ENCODE measurements at regions not wholly inside any gene's neighbourhood (a gene's known extent, or its start where the extent isn't known, plus 50 kb on each side); places are given as distances from the start of the nearest gene placed in this dataset.

GRCh38 chrX:150308532-150309157 is 54.5 kb upstream of the MAMLD1 start:
- H3K4me3 ChIP-seq, result no peak overlapping the region
- ATAC-seq (no peak), DNase-seq (no peak)
- no peak overlapping the region for H3K27ac ChIP-seq
- intact Hi-C loops (cut with DNase I), result no loop called here
- TF ChIP-seq CTCF (IDR thresholded peaks at IDR 0.05), result no peak
- H3K4me1 ChIP-seq, result no peaks in the 10 kb centered on the region
- peaks cover 0 to 7% (median 0%) of the 10 kb centered on the region in 7 donors for H3K27me3 ChIP-seq
- no peaks in the 10 kb centered on the region for H3K9me3 ChIP-seq
- 83 to 87% methylated on average over 7 to 9 of the region's 9 CpGs for WGBS, 2 donors
- H3K36me3 ChIP-seq, result no peaks in the 10 kb centered on the region

GRCh38 chrX:150310417-150310816 is 52.7 kb upstream of the MAMLD1 start:
- no peaks in the 10 kb centered on the region for H3K36me3 ChIP-seq
- no peaks in the 10 kb centered on the region for H3K9me3 ChIP-seq
- H3K4me3 ChIP-seq, result no peak overlapping the region
- intact Hi-C loops (cut with DNase I), result no loop called here
- DNase-seq (no peak), ATAC-seq (no peak)
- TF ChIP-seq CTCF (IDR thresholded peaks at IDR 0.05), result no peak
- H3K27me3 ChIP-seq, result peaks cover 0 to 7% (median 0%) of the 10 kb centered on the region in 7 donors
- 95 to 98% methylated on average over 4 of the region's 4 CpGs for WGBS, 2 donors
- no peak overlapping the region for H3K27ac ChIP-seq
- no peaks in the 10 kb centered on the region for H3K4me1 ChIP-seq

- intact Hi-C loops (cut with DNase I), result no loop called here
- H3K27ac ChIP-seq, result no peak overlapping the region
- no peaks in the 10 kb centered on the region for H3K9me3 ChIP-seq
- H3K4me3 ChIP-seq, result no peak overlapping the region
- no peaks in the 10 kb centered on the region for H3K36me3 ChIP-seq
- no peaks in the 10 kb centered on the region for H3K4me1 ChIP-seq
- DNase-seq (no peak), ATAC-seq (no peak)
- TF ChIP-seq CTCF (IDR thresholded peaks at IDR 0.05), result no peak
- peaks cover 0 to 6% (median 0%) of the 10 kb centered on the region in 7 donors for H3K27me3 ChIP-seq
- 94 to 100% methylated on average over 1 of the region's 1 CpG for WGBS, 2 donors
Measured at GRCh38 chrX:150310881-150311280, 52.2 kb upstream of the MAMLD1 start.

- Histone ChIP-seq H3K4me1 (no peaks in the 10 kb centered on the region), H3K36me3 (no peaks in the 10 kb centered on the region), H3K9me3 (no peaks in the 10 kb centered on the region), H3K27me3 (no peaks in the 10 kb centered on the region), H3K27ac (no peak overlapping the region), H3K4me3 (no peak overlapping the region)
- ATAC-seq, result no peak
- no peak for DNase-seq
- intact Hi-C loops (cut with DNase I), result no loop called here
- 67% methylated on average over 3 of the region's 3 CpGs for whole genome bisulfite sequencing, 2 donors
- TF ChIP-seq CTCF (IDR thresholded peaks at IDR 0.05), result no peak
Measured at GRCh38 chrX:150312931-150313330, 50.2 kb upstream of the MAMLD1 start.

Small RNAs in the stretch of these regions (microRNA-seq; reads per million reads assigned to microRNA genes)
- gene MIR2114, result 0.60 to 1.0 reads per million in 2 donors

Data from heart right ventricle (tissue), 16 donors.